ENCODE measurements at regions not wholly inside any gene's neighbourhood (a gene's known extent, or its start where the extent isn't known, plus 50 kb on each side); places are given as distances from the start of the nearest gene placed in this dataset.

- TF ChIP-seq TAF1 (IDR thresholded peaks at IDR 0.05; ENCODE audit: borderline replicate concordance, insufficient read depth, low read length) (no peak), REST (IDR thresholded peaks at IDR 0.05; ENCODE audit: insufficient read depth in 1 of 2, low read depth in 2 of 2, low read length in 2 of 2) (no peak)
Observed at GRCh38 chr3:55271549-55271948, 215.6 kb downstream of the WNT5A start.
